Spleen (tissue), 11 donors: ENCODE measurements at regions not wholly inside any gene's neighbourhood (a gene's known extent, or its start where the extent isn't known, plus 50 kb on each side); places are given as distances from the start of the nearest gene placed in this dataset.

Experiments used
- DNase-seq: peaks from one replicate; pipeline ENCODE4 v3.0.0-alpha.2; 2020
- H3K27ac ChIP-seq, 8 donors: fragments of 200-600 bp; sonication (generic) in 7 of 8; 1 replicate in 4 of 8; 2 replicates in 4 of 8; pipeline versions ENCODE4 v1.5.0 to v1.8.0; 2016 to 2021; ENCODE audit warnings: inconsistent platforms in 4 of 8, mild to moderate bottlenecking in 4 of 8, moderate library complexity in 1 of 8
- H3K27me3 ChIP-seq, 7 donors: fragments of 200-600 bp; sonication (generic) in 6 of 7; replicated peaks in 1 of 7; 1 replicate in 4 of 7; 2 replicates in 3 of 7; pipeline versions ENCODE4 v1.5.0 to v1.8.0; 2016 to 2021; ENCODE audit warnings: inconsistent platforms in 3 of 7, mild to moderate bottlenecking in 1 of 7
- H3K36me3 ChIP-seq, 6 donors: fragments of 200-600 bp; sonication (generic) in 5 of 6; 1 replicate in 4 of 6; 2 replicates in 2 of 6; pipeline versions ENCODE4 v1.5.0 to v1.8.0; 2016 to 2021; ENCODE audit warnings: inconsistent platforms in 2 of 6
- H3K4me1 ChIP-seq, 6 donors: fragments of 200-600 bp; sonication (generic) in 5 of 6; 1 replicate in 3 of 6; 2 replicates in 3 of 6; pipeline versions ENCODE4 v1.5.0 to v1.8.0; 2016 to 2021; ENCODE audit warnings: inconsistent platforms in 3 of 6
- H3K4me3 ChIP-seq, 8 donors: fragments of 200-600 bp; sonication (generic) in 7 of 8; 1 replicate in 4 of 8; 2 replicates in 4 of 8; pipeline versions ENCODE4 v1.5.0 to v1.8.0; 2016 to 2021; ENCODE audit warnings: inconsistent platforms in 4 of 8, mild to moderate bottlenecking in 4 of 8, moderate library complexity in 2 of 8
- H3K9me3 ChIP-seq, 8 donors: fragments of 200-600 bp; sonication (generic) in 7 of 8; 1 replicate in 4 of 8; 2 replicates in 4 of 8; pipeline versions ENCODE4 v1.5.0 to v1.8.0; 2016 to 2021; ENCODE audit warnings: inconsistent platforms in 4 of 8
- POLR2A ChIP-seq, 3 donors: fragments of 450-650 bp; IDR thresholded peaks; one replicate each; pipeline ENCODE4 v1.5.1; 2017; ENCODE audit warnings: antibody characterized with exemption in 3 of 3, mild to moderate bottlenecking in 1 of 3
- POLR2AphosphoS5 ChIP-seq, 3 donors: sonication (generic); formaldehyde crosslinking; IDR thresholded peaks; one replicate each; pipeline ENCODE4 v1.5.1; 2017; ENCODE audit warnings: antibody characterized with exemption in 3 of 3
- WGBS, 5 donors: extraction: QIAGEN DNeasy Blood & Tissue Kit in 3 of 5; methylation state at CpG; one replicate each; pipeline versions ENCODE4 v1.1.5 to v1.1.7; 2013 to 2018; 5-methylcytosine and 5-hydroxymethylcytosine counted together
- intact Hi-C: fragments of 100-400 bp; cut with DNase I; formaldehyde crosslinking; loops from one replicate; pipeline ENCODE4 v1.15.0; 2023; ENCODE audit warnings: low total_unique reads
- TF ChIP-seq, protein P1 (sequence below), 11 experiments: fragments of 200-600 bp in 7 of 11; fragments of 450-650 bp in 4 of 11; sonication (generic) in 4 of 11; IDR thresholded peaks in 8 of 11; conservative IDR thresholded peaks in 3 of 11; 1 replicate in 7 of 11; 2 replicates in 4 of 11; pipeline versions ENCODE4 v1.4.0 to v1.8.0; 2016 to 2021; ENCODE audit warnings: antibody characterized with exemption in 11 of 11, inconsistent platforms in 4 of 11, mild to moderate bottlenecking in 1 of 11
- donor health status: healthy with polysubstance abuse.
- donor health status: DM: no; HTN: no; CAD: no; lungs with moderate emphysema.
- donor health status: DM: no; HTN: no; CAD: no.
- donor health status: Bipolar disorder and iron deficiency.
- donor health status: healthy.
- donor health status: DM: no; HTN: no; CAD: no.
- donor health status: DM: yes; HTN: yes; CAD: no.

DNA sequence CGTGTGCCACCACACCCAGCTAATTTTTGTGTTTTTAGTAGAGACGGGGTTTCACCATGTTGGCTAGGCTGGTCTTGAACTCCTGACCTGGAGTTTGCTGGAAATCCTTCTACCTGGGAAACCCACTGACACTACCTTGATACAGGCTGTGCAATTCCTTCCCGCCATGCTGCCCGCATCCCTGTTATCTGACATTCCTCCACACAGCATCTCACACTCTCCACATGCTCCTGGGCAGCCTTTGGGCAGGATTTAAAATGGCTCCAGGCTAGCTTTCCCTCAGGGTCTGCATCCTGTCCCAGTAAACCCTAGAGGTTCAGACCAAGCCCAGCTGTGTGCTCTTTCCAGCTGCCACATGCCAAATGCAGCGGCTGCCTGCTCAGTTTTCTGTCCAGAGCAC, 319.5 kb upstream of the CXCR4 start:
- intact Hi-C loops: no loop called here
- Histone ChIP-seq H3K4me3 (no peak overlapping the region), H3K27ac (no peak overlapping the region), H3K27me3 (peaks cover 0 to 12% (median 0%) of the 10 kb centered on the region in 7 donors), H3K4me1 (peaks cover 0 to 8% (median 0%) of the 10 kb centered on the region in 6 donors), H3K36me3 (no peaks in the 10 kb centered on the region), H3K9me3 (no peaks in the 10 kb centered on the region)
- WGBS, 5 donors: 91 to 97% (median 94%) methylated on average over 5 of the region's 5 CpGs
- TF ChIP-seq, protein P1, sequence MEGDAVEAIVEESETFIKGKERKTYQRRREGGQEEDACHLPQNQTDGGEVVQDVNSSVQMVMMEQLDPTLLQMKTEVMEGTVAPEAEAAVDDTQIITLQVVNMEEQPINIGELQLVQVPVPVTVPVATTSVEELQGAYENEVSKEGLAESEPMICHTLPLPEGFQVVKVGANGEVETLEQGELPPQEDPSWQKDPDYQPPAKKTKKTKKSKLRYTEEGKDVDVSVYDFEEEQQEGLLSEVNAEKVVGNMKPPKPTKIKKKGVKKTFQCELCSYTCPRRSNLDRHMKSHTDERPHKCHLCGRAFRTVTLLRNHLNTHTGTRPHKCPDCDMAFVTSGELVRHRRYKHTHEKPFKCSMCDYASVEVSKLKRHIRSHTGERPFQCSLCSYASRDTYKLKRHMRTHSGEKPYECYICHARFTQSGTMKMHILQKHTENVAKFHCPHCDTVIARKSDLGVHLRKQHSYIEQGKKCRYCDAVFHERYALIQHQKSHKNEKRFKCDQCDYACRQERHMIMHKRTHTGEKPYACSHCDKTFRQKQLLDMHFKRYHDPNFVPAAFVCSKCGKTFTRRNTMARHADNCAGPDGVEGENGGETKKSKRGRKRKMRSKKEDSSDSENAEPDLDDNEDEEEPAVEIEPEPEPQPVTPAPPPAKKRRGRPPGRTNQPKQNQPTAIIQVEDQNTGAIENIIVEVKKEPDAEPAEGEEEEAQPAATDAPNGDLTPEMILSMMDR (IDR thresholded peaks at IDR 0.05 in 8 of 11, conservative IDR thresholded peaks at IDR 0.05 in 3 of 11): no peak
- TF ChIP-seq POLR2AphosphoS5 (IDR thresholded peaks at IDR 0.05) (no peak), POLR2A (IDR thresholded peaks at IDR 0.05) (no peak)
- no peak for DNase-seq

DNA sequence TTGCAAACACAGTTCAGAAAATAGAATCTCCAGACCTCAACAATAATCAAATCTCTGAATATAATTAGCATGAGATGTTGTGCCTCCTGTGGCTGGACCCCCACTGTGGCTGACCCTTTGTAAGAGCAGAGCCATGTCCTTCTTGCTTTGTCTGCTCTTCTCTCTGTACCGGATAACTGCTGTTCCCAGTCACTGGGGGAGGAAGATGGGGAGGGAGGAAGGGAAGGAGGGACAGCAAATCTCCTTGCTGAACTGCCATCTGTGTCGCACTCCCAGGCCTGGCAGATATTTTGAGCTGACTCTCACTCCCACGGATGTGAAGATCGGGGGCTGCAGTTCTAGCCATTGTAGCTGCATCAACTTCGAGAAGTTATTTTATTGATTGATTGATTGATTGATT, 319.0 kb upstream of the CXCR4 start:
- peaks cover 0 to 8% (median 0%) of the 10 kb centered on the region in 6 donors for H3K4me1 ChIP-seq
- H3K27ac ChIP-seq: no peak overlapping the region
- H3K9me3 ChIP-seq: no peaks in the 10 kb centered on the region
- no peak overlapping the region for H3K4me3 ChIP-seq
- H3K36me3 ChIP-seq: no peaks in the 10 kb centered on the region
- H3K27me3 ChIP-seq: peaks cover 0 to 12% (median 0%) of the 10 kb centered on the region in 7 donors
- TF ChIP-seq POLR2A (IDR thresholded peaks at IDR 0.05) (no peak), POLR2AphosphoS5 (IDR thresholded peaks at IDR 0.05) (no peak)
- TF ChIP-seq, protein P1 (IDR thresholded peaks at IDR 0.05 in 8 of 11, conservative IDR thresholded peaks at IDR 0.05 in 3 of 11): no peak
- DNase-seq: no peak
- intact Hi-C loops: no loop called here
- 57 to 79% (median 65%) methylated on average over 5 of the region's 5 CpGs for WGBS, 5 donors

DNA sequence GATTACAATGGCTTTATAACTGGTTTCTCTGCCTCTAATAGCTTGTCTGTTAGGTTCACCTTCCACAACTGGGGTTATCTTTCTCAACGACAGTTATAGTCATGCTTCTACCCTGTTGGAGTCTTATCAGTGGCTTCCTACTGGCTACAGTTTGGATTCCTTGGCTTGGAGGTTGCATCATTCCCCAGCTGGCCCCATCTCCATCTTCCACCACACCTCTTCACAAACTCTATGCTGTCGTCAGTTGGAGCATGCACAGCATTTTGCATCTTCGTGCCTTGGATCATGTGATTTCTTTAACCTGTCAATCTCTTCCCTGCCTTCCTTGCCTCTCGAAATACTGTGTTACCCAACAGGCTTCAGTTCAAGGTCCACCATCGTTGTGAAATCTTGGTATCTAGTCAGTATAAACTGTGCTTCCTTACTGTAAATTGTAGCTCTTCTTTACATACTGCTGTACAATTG, 316.3 kb upstream of the CXCR4 start:
- Histone ChIP-seq H3K27ac (no peak overlapping the region), H3K36me3 (no peaks in the 10 kb centered on the region)

DNA sequence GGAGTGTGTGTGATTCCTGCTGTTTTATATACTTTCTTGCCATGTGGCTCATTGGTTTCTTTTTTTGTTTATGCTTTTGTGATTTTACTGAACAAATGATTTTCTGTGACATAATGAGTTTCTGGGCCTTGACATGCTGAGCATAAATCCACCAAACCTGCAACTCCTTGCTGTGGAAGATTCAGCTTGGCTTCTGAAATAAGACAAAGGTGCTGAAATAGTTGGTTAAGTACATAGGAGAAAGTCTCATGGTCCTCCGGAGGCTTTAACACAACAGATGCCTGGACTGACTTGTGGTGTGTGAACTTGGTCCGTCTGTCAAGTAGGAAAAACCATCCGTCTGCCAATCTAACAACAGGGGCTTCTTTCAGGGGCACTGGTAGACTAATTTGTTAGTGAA, 315.3 kb upstream of the CXCR4 start:
- no peak overlapping the region for H3K27ac ChIP-seq
- H3K27me3 ChIP-seq: peaks cover 0 to 5% (median 0%) of the 10 kb centered on the region in 7 donors
- intact Hi-C loops: no loop called here
- H3K4me1 ChIP-seq: no peaks in the 10 kb centered on the region
- no peaks in the 10 kb centered on the region for H3K36me3 ChIP-seq
- no peak overlapping the region for H3K4me3 ChIP-seq
- DNase-seq: no peak
- no peaks in the 10 kb centered on the region for H3K9me3 ChIP-seq
- 89 to 94% (median 91%) methylated on average over 3 of the region's 3 CpGs for WGBS, 5 donors
- no peak for TF ChIP-seq POLR2AphosphoS5 (IDR thresholded peaks at IDR 0.05)
- TF ChIP-seq, protein P1 (IDR thresholded peaks at IDR 0.05 in 8 of 11, conservative IDR thresholded peaks at IDR 0.05 in 3 of 11): no peak
- TF ChIP-seq POLR2A (IDR thresholded peaks at IDR 0.05): no peak

More for the DNA sequence above, 316.3 kb upstream of the CXCR4 start:
- Histone ChIP-seq H3K4me3 (no peak overlapping the region), H3K9me3 (no peaks in the 10 kb centered on the region), H3K27me3 (peaks cover 0 to 10% (median 0%) of the 10 kb centered on the region in 7 donors), H3K4me1 (peaks cover 0 to 5% (median 0%) of the 10 kb centered on the region in 6 donors)
- no peak for DNase-seq
- intact Hi-C loops: no loop called here
- TF ChIP-seq, protein P1 (IDR thresholded peaks at IDR 0.05 in 8 of 11, conservative IDR thresholded peaks at IDR 0.05 in 3 of 11): no peak
- TF ChIP-seq POLR2A (IDR thresholded peaks at IDR 0.05): no peak
- TF ChIP-seq POLR2AphosphoS5 (IDR thresholded peaks at IDR 0.05): no peak
- 60 to 83% (median 78%) methylated on average over 5 of the region's 5 CpGs for WGBS, 5 donors
